HEK293 (cell line): ENCODE measurements at regions not wholly inside any gene's neighbourhood (a gene's known extent, or its start where the extent isn't known, plus 50 kb on each side); places are given as distances from the start of the nearest gene placed in this dataset.

ENCODE experiments used
- CTCF ChIA-PET: fragments of 350-600 bp; formaldehyde crosslinking; extraction: SDS; loops from one replicate; lab custom pipeline; 2021; ENCODE audit warnings: antibody characterized with exemption; lab: Yijun Ruan, JAX
- POLR2A ChIA-PET: fragments of 300-600 bp; formaldehyde crosslinking; extraction: SDS; loops from one replicate; lab custom pipeline; 2020; ENCODE audit warnings: antibody characterized with exemption, inconsistent platforms; lab: Yijun Ruan, JAX
- H3K27ac ChIP-seq: fragments of 200-500 bp; sonication (Bioruptor generic); 2 replicates; pipeline ENCODE4 v1.5.1; 2014; ENCODE audit warnings: low read depth, low read length, control low read depth, inconsistent platforms; ENCODE audit errors: extremely low read depth
- H3K36me3 ChIP-seq, 2 experiments: fragments of 200-500 bp in 1 of 2; sonication (Bioruptor generic) in 1 of 2; 1 replicate in 1 of 2; 2 replicates in 1 of 2; pipeline ENCODE4 v1.5.1; 2014 to 2017; ENCODE audit warnings: inconsistent platforms in 2 of 2, low read length in 2 of 2; ENCODE audit not compliant: control insufficient read depth in 2 of 2, insufficient read depth in 1 of 2
- H3K4me1 ChIP-seq: fragments of 200-500 bp; sonication (Bioruptor generic); 2 replicates; pipeline ENCODE4 v1.5.1; 2014; ENCODE audit warnings: mild to moderate bottlenecking, low read length, inconsistent platforms; ENCODE audit not compliant: control insufficient read depth, insufficient read depth
- H3K4me3 ChIP-seq: 2 replicates; pipeline ENCODE4 v1.5.1; 2011; ENCODE audit warnings: low read depth, mild to moderate bottlenecking, control low read depth, low read length, moderate library complexity
- H3K9me3 ChIP-seq: fragments of 200-500 bp; sonication (Bioruptor generic); 2 replicates; pipeline ENCODE4 v1.5.1; 2014; ENCODE audit warnings: low read depth, low read length, inconsistent platforms; ENCODE audit not compliant: control insufficient read depth, insufficient read depth
- FEZF1 ChIP-seq: fragments of 450-650 bp; formaldehyde crosslinking; IDR thresholded peaks from 2 replicates; pipeline ENCODE4 v1.5.1; 2016; ENCODE audit warnings: missing biosample characterization, missing genetic modification characterization
- GLI2 ChIP-seq: fragments of 450-650 bp; formaldehyde crosslinking; IDR thresholded peaks from 2 replicates; pipeline ENCODE4; 2017; ENCODE audit warnings: missing biosample characterization, missing genetic modification characterization, low read depth, borderline replicate concordance
- HOXA7 ChIP-seq: sonication (generic); formaldehyde crosslinking; IDR thresholded peaks from 2 replicates; pipeline ENCODE4 v1.8.1; 2022; ENCODE audit warnings: missing genetic modification reagents, borderline replicate concordance
- IKZF3 ChIP-seq: fragments of 450-650 bp; IDR thresholded peaks from 2 replicates; pipeline ENCODE4 v1.5.0; 2018; ENCODE audit warnings: missing biosample characterization, mild to moderate bottlenecking, missing genetic modification characterization, moderate library complexity
- KLF9 ChIP-seq: fragments of 450-650 bp; formaldehyde crosslinking; IDR thresholded peaks from 2 replicates; pipeline ENCODE4 v1.5.1; 2016; ENCODE audit warnings: missing biosample characterization, missing genetic modification characterization, low read depth
- MEIS1 ChIP-seq: sonication (generic); formaldehyde crosslinking; IDR thresholded peaks from 2 replicates; pipeline ENCODE4 v1.8.1; 2022; ENCODE audit warnings: missing genetic modification reagents, mild to moderate bottlenecking, borderline replicate concordance
- MYNN ChIP-seq: fragments of 450-650 bp; formaldehyde crosslinking; IDR thresholded peaks from 2 replicates; pipeline ENCODE4 v1.5.1; 2016; ENCODE audit warnings: missing biosample characterization, missing genetic modification characterization, borderline replicate concordance
- MZF1 ChIP-seq: fragments of 450-650 bp; formaldehyde crosslinking; IDR thresholded peaks from 2 replicates; pipeline ENCODE4 v1.5.1; 2017; ENCODE audit warnings: missing biosample characterization, missing genetic modification characterization, borderline replicate concordance
- PRDM1 ChIP-seq: fragments of 450-650 bp; formaldehyde crosslinking; IDR thresholded peaks from 2 replicates; pipeline ENCODE4; 2016; ENCODE audit warnings: missing biosample characterization, missing genetic modification characterization
- SCRT2 ChIP-seq: fragments of 450-650 bp; formaldehyde crosslinking; IDR thresholded peaks from 2 replicates; pipeline ENCODE4 v1.5.1; 2016; ENCODE audit warnings: missing biosample characterization, missing genetic modification characterization
- SP7 ChIP-seq: fragments of 450-650 bp; formaldehyde crosslinking; IDR thresholded peaks from 2 replicates; pipeline ENCODE4 v1.5.1; 2016; ENCODE audit warnings: missing biosample characterization, missing genetic modification characterization
- ZBTB1 ChIP-seq: fragments of 450-650 bp; formaldehyde crosslinking; IDR thresholded peaks from 2 replicates; pipeline ENCODE4 v1.5.1; 2016; ENCODE audit warnings: missing biosample characterization, missing genetic modification characterization
- ZBTB7A ChIP-seq: fragments of 450-650 bp; formaldehyde crosslinking; IDR thresholded peaks from 2 replicates; pipeline ENCODE4 v1.5.1; 2016; ENCODE audit warnings: low read depth, missing biosample characterization, missing genetic modification characterization
- ZFP3 ChIP-seq: fragments of 450-650 bp; formaldehyde crosslinking; IDR thresholded peaks from 2 replicates; pipeline ENCODE4 v1.5.1; 2016; ENCODE audit warnings: low read depth, missing biosample characterization, missing genetic modification characterization
- ZFP41 ChIP-seq: fragments of 450-650 bp; formaldehyde crosslinking; IDR thresholded peaks from 2 replicates; pipeline ENCODE4 v1.5.1; 2016; ENCODE audit warnings: missing biosample characterization, missing genetic modification characterization, borderline replicate concordance
- ZNF10 ChIP-seq: fragments of 450-650 bp; formaldehyde crosslinking; IDR thresholded peaks from 2 replicates; pipeline ENCODE4 v1.5.1; 2017; ENCODE audit warnings: missing biosample characterization, missing genetic modification characterization
- ZNF114 ChIP-seq: fragments of 450-650 bp; formaldehyde crosslinking; IDR thresholded peaks from 2 replicates; pipeline ENCODE4 v1.5.0; 2017; ENCODE audit warnings: missing biosample characterization, missing genetic modification characterization
- ZNF2 ChIP-seq: fragments of 450-650 bp; formaldehyde crosslinking; IDR thresholded peaks from 2 replicates; pipeline ENCODE4 v1.5.1; 2016; ENCODE audit warnings: missing biosample characterization, missing genetic modification characterization
- ZNF202 ChIP-seq: fragments of 450-650 bp; formaldehyde crosslinking; IDR thresholded peaks from 2 replicates; pipeline ENCODE4 v1.5.1; 2016; ENCODE audit warnings: missing biosample characterization, missing genetic modification characterization, borderline replicate concordance
- ZNF211 ChIP-seq: fragments of 450-650 bp; formaldehyde crosslinking; IDR thresholded peaks from 2 replicates; pipeline ENCODE4 v1.5.1; 2016; ENCODE audit warnings: low read depth, missing biosample characterization, missing genetic modification characterization
- ZNF292 ChIP-seq: fragments of 450-650 bp; formaldehyde crosslinking; IDR thresholded peaks from 2 replicates; pipeline ENCODE4 v1.5.1; 2016; ENCODE audit warnings: low read depth, missing biosample characterization, missing genetic modification characterization, borderline replicate concordance
- ZNF473 ChIP-seq: fragments of 450-650 bp; formaldehyde crosslinking; IDR thresholded peaks from 2 replicates; pipeline ENCODE4 v1.5.1; 2017; ENCODE audit warnings: missing biosample characterization, missing genetic modification characterization
- ZNF488 ChIP-seq: fragments of 450-650 bp; formaldehyde crosslinking; IDR thresholded peaks from 2 replicates; pipeline ENCODE4 v1.5.1; 2016; ENCODE audit warnings: missing biosample characterization, missing genetic modification characterization
- ZNF521 ChIP-seq: fragments of 450-650 bp; formaldehyde crosslinking; IDR thresholded peaks from 2 replicates; pipeline ENCODE4 v1.5.1; 2017; ENCODE audit warnings: missing biosample characterization, mild to moderate bottlenecking, missing genetic modification characterization
- ZNF548 ChIP-seq: fragments of 450-650 bp; formaldehyde crosslinking; IDR thresholded peaks from 2 replicates; pipeline ENCODE4 v1.5.1; 2016; ENCODE audit warnings: missing biosample characterization, missing genetic modification characterization
- ZNF560 ChIP-seq: fragments of 450-650 bp; formaldehyde crosslinking; IDR thresholded peaks from 2 replicates; pipeline ENCODE4 v1.5.1; 2017; ENCODE audit warnings: missing biosample characterization, missing genetic modification characterization, borderline replicate concordance
- ZNF585B ChIP-seq: fragments of 450-650 bp; formaldehyde crosslinking; IDR thresholded peaks from 2 replicates; pipeline ENCODE4 v1.5.1; 2016; ENCODE audit warnings: missing biosample characterization, missing genetic modification characterization
- ZNF645 ChIP-seq: fragments of 450-650 bp; formaldehyde crosslinking; IDR thresholded peaks from 2 replicates; pipeline ENCODE4; 2016; ENCODE audit warnings: missing biosample characterization, missing genetic modification characterization
- ZNF660 ChIP-seq: fragments of 450-650 bp; IDR thresholded peaks from 2 replicates; pipeline ENCODE4 v1.5.1; 2018; ENCODE audit warnings: missing biosample characterization, mild to moderate bottlenecking, missing genetic modification characterization
- ZNF776 ChIP-seq: fragments of 450-650 bp; formaldehyde crosslinking; IDR thresholded peaks from 2 replicates; pipeline ENCODE4 v1.5.0; 2017; ENCODE audit warnings: missing biosample characterization, missing genetic modification characterization, borderline replicate concordance
- ZNF837 ChIP-seq: fragments of 450-650 bp; formaldehyde crosslinking; IDR thresholded peaks from 2 replicates; pipeline ENCODE4 v1.5.1; 2016; ENCODE audit warnings: missing biosample characterization, missing genetic modification characterization

GRCh38 chr5:125604104-125604503 lies 819.1 kb upstream of the GRAMD2B start (continued):
- TF ChIP-seq KLF9 (tag by site-specific recombination) (no peak), ZNF114 (tag by site-specific recombination) (no peak)

DNA sequence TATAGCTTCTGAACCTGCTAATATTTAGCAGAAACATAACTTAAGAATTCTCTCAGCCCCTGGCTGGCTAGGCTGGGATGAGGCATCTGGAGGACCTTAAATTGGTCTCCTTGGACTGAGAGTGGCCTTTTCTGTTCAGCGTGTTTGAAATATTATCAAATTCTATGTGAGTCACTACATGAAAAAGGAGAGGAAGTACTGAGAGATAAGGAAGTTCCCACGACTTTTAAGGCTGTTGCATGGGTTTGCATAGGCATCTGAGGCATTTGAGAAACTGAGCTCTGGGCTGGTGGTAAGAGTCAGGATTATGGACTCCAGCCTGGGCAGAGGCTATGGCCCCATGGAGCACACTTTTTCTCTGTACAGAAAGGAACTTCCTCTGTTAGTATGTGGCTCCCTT lies 816.2 kb upstream of the GRAMD2B start:
- no peak for TF ChIP-seq HOXA7
- TF ChIP-seq MEIS1 (CRISPR knock-in tag), result no peak
- TF ChIP-seq ZNF488, result no peak
- TF ChIP-seq ZNF560 (tag by site-specific recombination), result no peak
- no peak for TF ChIP-seq GLI2 (tag by site-specific recombination)
- TF ChIP-seq ZNF645 (tag by site-specific recombination), result no peak
- no peak for TF ChIP-seq SCRT2 (tag by site-specific recombination)
- no peak for TF ChIP-seq ZNF837 (tag by site-specific recombination)
- TF ChIP-seq ZNF660 (tag by site-specific recombination), result no peak
- no peak for TF ChIP-seq ZFP3 (tag by site-specific recombination)
- TF ChIP-seq, all 188 proteins: peak for 0
- CTCF ChIA-PET, result no interaction called here
- Histone ChIP-seq H3K4me1 (no peaks in the 10 kb centered on the region), H3K36me3 (no peaks in the 10 kb centered on the region), H3K27ac (no peak overlapping the region), H3K4me3 (no peak overlapping the region), H3K9me3 (no peaks in the 10 kb centered on the region)
- POLR2A ChIA-PET, result no interaction called here

DNA sequence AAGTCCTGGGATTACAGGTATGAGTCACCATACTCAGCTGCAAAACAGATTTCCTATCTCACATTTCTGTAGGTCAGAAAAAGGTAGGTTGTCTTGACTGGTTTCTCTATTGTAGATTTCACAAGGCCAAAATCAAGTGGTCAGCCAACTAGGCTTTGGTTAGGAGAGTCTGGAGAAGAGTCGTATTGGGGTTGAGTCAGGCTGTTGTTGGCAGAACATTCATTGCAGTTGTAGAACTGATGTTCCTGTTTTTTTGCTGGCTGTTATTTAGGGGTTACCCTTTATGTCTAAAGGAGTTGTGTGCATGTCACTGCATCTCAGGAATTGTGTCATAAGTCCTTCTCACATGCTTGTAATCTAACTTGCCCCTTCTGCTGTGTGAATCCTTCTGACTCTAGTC lies 814.2 kb upstream of the GRAMD2B start:
- H3K27ac ChIP-seq, result no peak overlapping the region
- no peaks in the 10 kb centered on the region for H3K36me3 ChIP-seq
- POLR2A ChIA-PET, result no interaction called here
- H3K4me1 ChIP-seq, result no peaks in the 10 kb centered on the region
- CTCF ChIA-PET, result no interaction called here
- no peak overlapping the region for H3K4me3 ChIP-seq
- no peaks in the 10 kb centered on the region for H3K9me3 ChIP-seq
- TF ChIP-seq IKZF3 (tag by site-specific recombination) (no peak), ZNF521 (tag by site-specific recombination) (no peak), ZNF645 (tag by site-specific recombination) (no peak), ZBTB1 (tag by site-specific recombination) (no peak), ZNF211 (no peak), MZF1 (tag by site-specific recombination) (no peak), ZNF473 (tag by site-specific recombination) (no peak), ZNF548 (tag by site-specific recombination) (no peak), ZNF585B (tag by site-specific recombination) (no peak), ZNF292 (tag by site-specific recombination) (no peak), ZNF2 (tag by site-specific recombination) (no peak), SP7 (tag by site-specific recombination) (no peak), FEZF1 (tag by site-specific recombination) (no peak), MYNN (tag by site-specific recombination) (no peak), ZNF10 (no peak), ZFP41 (tag by site-specific recombination) (no peak), ZNF202 (tag by site-specific recombination) (no peak), PRDM1 (no peak), ZBTB7A (no peak), ZNF776 (tag by site-specific recombination) (no peak)
